PC-3 (cell line): ENCODE measurements at regions not wholly inside any gene's neighbourhood (a gene's known extent, or its start where the extent isn't known, plus 50 kb on each side); places are given as distances from the start of the nearest gene placed in this dataset.

ENCODE experiments used
- ATAC-seq: fragments of 200-7000 bp; cut with Tn5 transposase; 2 replicates; pipeline ENCODE4 v1.9.1; 2020; ENCODE audit warnings: mild to moderate bottlenecking, moderate library complexity
- BruUV-seq: library from RNA; stranded (reverse); fragments of 400-500 nt; replicated peaks from 2 replicates; lab custom pipeline; 2021; lab: Mats Ljungman, UMichigan
- CTCF ChIA-PET: fragments of 300-600 bp; sonication (Branson Sonifier 250); formaldehyde crosslinking; loops from one replicate; lab custom pipeline; 2022; ENCODE audit warnings: antibody characterized with exemption; lab: Charles Lee
- POLR2A ChIA-PET: fragments of 300-600 bp; sonication (Branson Sonifier 250); formaldehyde crosslinking; loops from one replicate; lab custom pipeline; 2022; ENCODE audit warnings: antibody characterized with exemption; ENCODE audit not compliant: unreplicated experiment; lab: Charles Lee
- DNase-seq: peaks from one replicate; pipeline ENCODE4 v3.0.0-alpha.2; 2015
- H2AFZ ChIP-seq: fragments of 300-600 bp; sonication (generic); 2 replicates; pipeline ENCODE4 v1.6.0; 2016; ENCODE audit warnings: antibody characterized with exemption, low read length
- H3F3A ChIP-seq: fragments of 300-600 bp; sonication (generic); one replicate; pipeline ENCODE4 v1.6.0; 2017; ENCODE audit warnings: antibody characterized with exemption, low read length, control low read depth, mild to moderate bottlenecking; ENCODE audit not compliant: unreplicated experiment
- H3K27ac ChIP-seq: fragments of 300-600 bp; sonication (generic); 2 replicates; pipeline ENCODE4 v1.5.1; 2016; ENCODE audit warnings: mild to moderate bottlenecking, low read length
- H3K27me3 ChIP-seq: fragments of 300-600 bp; sonication (generic); 2 replicates; pipeline ENCODE4 v1.6.1; 2016; ENCODE audit warnings: low read length, mixed read lengths
- H3K36me3 ChIP-seq: fragments of 300-600 bp; sonication (generic); 2 replicates; pipeline ENCODE4 v1.6.1; 2016; ENCODE audit warnings: low read depth, mixed run types, low read length, mixed read lengths
- H3K4me1 ChIP-seq: fragments of 300-600 bp; sonication (generic); 2 replicates; pipeline ENCODE4 v1.5.1; 2016; ENCODE audit warnings: low read length; ENCODE audit not compliant: insufficient read depth
- H3K4me2 ChIP-seq: fragments of 300-600 bp; sonication (generic); 2 replicates; pipeline ENCODE4 v1.6.0; 2016; ENCODE audit warnings: low read length
- H3K4me3 ChIP-seq: fragments of 300-600 bp; sonication (generic); 2 replicates; pipeline ENCODE4 v1.5.1; 2016; ENCODE audit warnings: mild to moderate bottlenecking, low read length, mixed read lengths
- H3K79me2 ChIP-seq: fragments of 300-600 bp; sonication (generic); 2 replicates; pipeline ENCODE4 v1.6.1; 2017; ENCODE audit warnings: low read length, mixed read lengths
- H3K9ac ChIP-seq: fragments of 300-600 bp; sonication (generic); 2 replicates; pipeline ENCODE4 v1.6.0; 2016; ENCODE audit warnings: mild to moderate bottlenecking, low read length
- H3K9me2 ChIP-seq: fragments of 300-600 bp; sonication (generic); replicated peaks from 2 replicates; pipeline ENCODE4 v1.6.1; 2016; ENCODE audit warnings: mixed run types, low read length, mixed read lengths
- H3K9me3 ChIP-seq: fragments of 300-600 bp; sonication (generic); 2 replicates; pipeline ENCODE4 v1.6.1; 2016; ENCODE audit warnings: low read length, mixed read lengths
- H4K20me1 ChIP-seq: fragments of 300-600 bp; sonication (generic); 2 replicates; pipeline ENCODE4 v1.6.1; 2016; ENCODE audit warnings: low read length, mixed read lengths
- EZH2 ChIP-seq: fragments of 300-600 bp; sonication (generic); IDR thresholded peaks from one replicate; pipeline ENCODE4 v1.6.1; 2017; ENCODE audit warnings: antibody characterized with exemption, mild to moderate bottlenecking, low read length; ENCODE audit not compliant: unreplicated experiment
- EZH2phosphoT487 ChIP-seq: fragments of 300-600 bp; sonication (generic); IDR thresholded peaks from 2 replicates; pipeline ENCODE4 v1.6.1; 2018; ENCODE audit warnings: mild to moderate bottlenecking, antibody characterized with exemption, low read length, borderline replicate concordance
- intact Hi-C: fragments of 100-400 bp; cut with micrococcal nuclease; formaldehyde crosslinking; loops from 2 replicates; pipeline ENCODE4 v1.9.0; 2023
- TF ChIP-seq, protein P1 (sequence below): fragments of 300-600 bp; sonication (generic); conservative IDR thresholded peaks from 2 replicates; pipeline ENCODE4 v1.5.1; 2017; ENCODE audit warnings: antibody characterized with exemption, low read depth, mild to moderate bottlenecking, low read length

DNA sequence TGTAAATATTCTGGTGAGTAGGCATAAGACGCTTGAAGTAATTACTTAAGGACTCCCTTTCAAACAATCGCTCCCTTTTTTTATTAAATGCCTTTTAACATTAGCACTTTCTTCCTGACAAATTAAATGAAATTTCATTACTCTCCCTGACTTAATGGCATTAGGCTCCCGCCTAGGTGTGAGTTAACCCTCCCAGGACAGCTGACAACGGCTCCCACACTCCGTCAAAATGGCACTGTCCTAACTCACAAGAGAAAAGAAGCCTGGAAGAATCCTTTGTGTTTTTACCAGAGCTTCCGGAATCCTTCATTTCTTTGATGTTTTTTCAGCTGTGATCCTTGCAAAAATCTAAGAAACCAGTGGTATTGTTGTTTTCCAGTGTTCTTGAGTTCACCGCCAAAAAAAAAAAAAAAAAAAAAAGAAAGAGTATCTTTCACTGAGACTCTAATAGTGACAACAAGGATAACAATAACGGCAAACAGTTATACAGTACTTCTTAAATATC lies 861.0 kb upstream of the NR2F2 start:
- ATAC-seq: no peak
- intact Hi-C loops: no loop called here
- CTCF ChIA-PET: no interaction called here

DNA sequence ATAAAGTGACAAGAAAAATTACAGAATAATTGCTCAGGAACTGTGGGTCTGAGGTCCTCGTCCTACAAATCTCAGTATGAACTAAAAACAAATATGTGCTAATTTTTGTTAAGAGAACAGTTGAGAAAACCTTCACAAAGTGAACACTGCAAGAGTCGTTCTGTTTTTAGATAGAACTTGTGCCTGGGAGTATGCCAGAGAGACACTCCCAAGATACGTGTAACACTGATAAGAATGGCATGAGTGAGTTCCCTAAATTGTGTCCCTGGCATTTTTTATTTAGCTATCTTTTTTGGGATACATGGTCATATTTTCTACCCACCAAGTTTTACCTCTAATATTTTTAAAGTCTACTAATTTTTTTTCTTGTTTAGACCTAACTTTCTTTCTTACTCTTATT lies 860.0 kb upstream of the NR2F2 start:
- no peaks in the 10 kb centered on the region for H4K20me1 ChIP-seq
- H3K27me3 ChIP-seq: no peaks in the 10 kb centered on the region
- no peaks in the 10 kb centered on the region for H3K9me2 ChIP-seq
- BruUV-seq: no TSS peak
- no peak overlapping the region for H3K4me2 ChIP-seq
- no peak for DNase-seq
- H3K9me3 ChIP-seq: no peaks in the 10 kb centered on the region
- no peak overlapping the region for H3K4me3 ChIP-seq
- no peak overlapping the region for H2AFZ ChIP-seq
- ChIA-PET CTCF (no interaction called here), POLR2A (no interaction called here)
- no peaks in the 10 kb centered on the region for H3K79me2 ChIP-seq
- no peaks in the 10 kb centered on the region for H3F3A ChIP-seq
- no peaks in the 10 kb centered on the region for H3K36me3 ChIP-seq
- no peak overlapping the region for H3K9ac ChIP-seq
- H3K27ac ChIP-seq: no peak overlapping the region
- no peak for ATAC-seq
- TF ChIP-seq EZH2: no peak
- TF ChIP-seq EZH2phosphoT487: no peak
- TF ChIP-seq, protein P1, sequence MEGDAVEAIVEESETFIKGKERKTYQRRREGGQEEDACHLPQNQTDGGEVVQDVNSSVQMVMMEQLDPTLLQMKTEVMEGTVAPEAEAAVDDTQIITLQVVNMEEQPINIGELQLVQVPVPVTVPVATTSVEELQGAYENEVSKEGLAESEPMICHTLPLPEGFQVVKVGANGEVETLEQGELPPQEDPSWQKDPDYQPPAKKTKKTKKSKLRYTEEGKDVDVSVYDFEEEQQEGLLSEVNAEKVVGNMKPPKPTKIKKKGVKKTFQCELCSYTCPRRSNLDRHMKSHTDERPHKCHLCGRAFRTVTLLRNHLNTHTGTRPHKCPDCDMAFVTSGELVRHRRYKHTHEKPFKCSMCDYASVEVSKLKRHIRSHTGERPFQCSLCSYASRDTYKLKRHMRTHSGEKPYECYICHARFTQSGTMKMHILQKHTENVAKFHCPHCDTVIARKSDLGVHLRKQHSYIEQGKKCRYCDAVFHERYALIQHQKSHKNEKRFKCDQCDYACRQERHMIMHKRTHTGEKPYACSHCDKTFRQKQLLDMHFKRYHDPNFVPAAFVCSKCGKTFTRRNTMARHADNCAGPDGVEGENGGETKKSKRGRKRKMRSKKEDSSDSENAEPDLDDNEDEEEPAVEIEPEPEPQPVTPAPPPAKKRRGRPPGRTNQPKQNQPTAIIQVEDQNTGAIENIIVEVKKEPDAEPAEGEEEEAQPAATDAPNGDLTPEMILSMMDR: no peak
- no peaks in the 10 kb centered on the region for H3K4me1 ChIP-seq
- intact Hi-C loops: no loop called here

More for the DNA sequence above, 861.0 kb upstream of the NR2F2 start:
- no peaks in the 10 kb centered on the region for H3K9me2 ChIP-seq
- no peaks in the 10 kb centered on the region for H3K4me1 ChIP-seq
- POLR2A ChIA-PET: no interaction called here
- H3K27me3 ChIP-seq: no peaks in the 10 kb centered on the region
- BruUV-seq: no TSS peak
- TF ChIP-seq EZH2 (no peak), EZH2phosphoT487 (no peak)
- TF ChIP-seq, protein P1: no peak
- no peak overlapping the region for H3K4me3 ChIP-seq
- H4K20me1 ChIP-seq: no peaks in the 10 kb centered on the region
- no peak overlapping the region for H2AFZ ChIP-seq
- no peak overlapping the region for H3K27ac ChIP-seq
- H3K36me3 ChIP-seq: no peaks in the 10 kb centered on the region
- no peak overlapping the region for H3K9ac ChIP-seq
- H3F3A ChIP-seq: no peaks in the 10 kb centered on the region
- DNase-seq: no peak
- H3K4me2 ChIP-seq: no peak overlapping the region
- no peaks in the 10 kb centered on the region for H3K79me2 ChIP-seq
- no peaks in the 10 kb centered on the region for H3K9me3 ChIP-seq

GRCh38 chr15:95470997-95471689 lies 859.4 kb upstream of the NR2F2 start:
- BruUV-seq: no TSS peak
- Histone ChIP-seq H4K20me1 (no peaks in the 10 kb centered on the region), H3K4me1 (no peaks in the 10 kb centered on the region), H3K9me3 (no peaks in the 10 kb centered on the region), H3K9ac (no peak overlapping the region), H3K27me3 (no peaks in the 10 kb centered on the region), H3K27ac (no peak overlapping the region), H3K36me3 (no peaks in the 10 kb centered on the region), H3K9me2 (no peaks in the 10 kb centered on the region), H3K4me3 (no peak overlapping the region), H3K79me2 (no peaks in the 10 kb centered on the region), H3K4me2 (no peak overlapping the region), H3F3A (no peaks in the 10 kb centered on the region), H2AFZ (no peak overlapping the region)
- TF ChIP-seq, protein P1: no peak
- no peak for TF ChIP-seq EZH2
- TF ChIP-seq EZH2phosphoT487: no peak
- intact Hi-C loops: no loop called here
- POLR2A ChIA-PET: no interaction called here
- DNase-seq: no peak
- CTCF ChIA-PET: no interaction called here
- ATAC-seq: no peak
